ENCODE measurements at regions not wholly inside any gene's neighbourhood (a gene's known extent, or its start where the extent isn't known, plus 50 kb on each side); places are given as distances from the start of the nearest gene placed in this dataset.

DNA sequence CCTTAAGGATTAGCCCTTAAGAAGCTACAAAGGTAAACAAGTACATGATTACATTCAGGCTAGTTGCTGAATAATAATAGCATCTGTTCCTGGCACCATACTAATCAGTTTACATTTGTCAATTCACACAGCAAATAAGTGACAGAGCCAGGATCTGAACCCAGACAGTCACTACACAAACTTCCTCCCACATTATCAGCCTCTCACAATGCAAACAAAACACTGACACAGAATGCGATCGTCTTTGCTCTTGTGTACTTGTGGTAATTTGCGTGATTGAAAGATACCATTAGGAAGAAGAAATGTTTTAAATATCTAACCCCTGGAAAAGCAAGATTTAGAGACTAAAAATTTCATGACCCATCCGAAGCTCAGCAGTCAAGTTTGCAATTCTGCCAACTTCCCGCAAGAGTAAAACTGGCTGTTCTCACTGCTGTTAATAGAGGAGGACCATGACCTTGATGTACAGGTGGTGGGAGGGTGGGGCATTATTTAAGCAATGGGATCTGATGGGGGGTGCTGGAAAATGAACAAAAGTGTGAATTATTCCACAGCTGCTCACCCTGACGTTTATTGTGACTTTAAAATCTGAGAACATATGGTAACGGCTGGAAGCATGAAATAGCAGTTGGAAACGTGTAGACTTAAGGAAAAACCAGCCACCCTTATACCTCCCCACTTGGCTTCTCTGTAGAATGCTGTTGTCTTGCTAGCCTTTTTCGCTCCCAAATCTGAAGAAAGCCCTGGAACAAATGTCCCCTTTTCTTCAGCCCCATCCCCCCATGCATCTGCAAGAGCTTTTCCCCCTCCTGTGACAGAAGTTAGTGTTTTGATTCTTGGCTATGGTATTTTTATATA is 95.3 kb upstream of the ARMC2 start:
- TF ChIP-seq POLR2A (IDR thresholded peaks at IDR 0.05; ENCODE audit: low read depth, low read length) (no peak), POLR2AphosphoS5 (IDR thresholded peaks at IDR 0.05; ENCODE audit: low read depth, low read length) (no peak), PAX5 (IDR thresholded peaks at IDR 0.05; ENCODE audit: insufficient read depth, low read length, severe bottlenecking) (no peak), TAF1 (IDR thresholded peaks at IDR 0.05; ENCODE audit: low read depth, low read length) (no peak), POU2F2 (IDR thresholded peaks at IDR 0.05; ENCODE audit: low read depth, low read length) (no peak), SPI1 (IDR thresholded peaks at IDR 0.05; ENCODE audit: low read depth, low read length) (no peak)

Measured in GM12891 (cell line).